ENCODE measurements at regions not wholly inside any gene's neighbourhood (a gene's known extent, or its start where the extent isn't known, plus 50 kb on each side); places are given as distances from the start of the nearest gene placed in this dataset.

- no peak for DNase-seq (ENCODE audit: low read depth, low spot score)
- WGBS (ENCODE audit: insufficient coverage, insufficient read length) = no CpG with 5 or more reads among the region's 2 CpGs
- H3K4me1 ChIP-seq (ENCODE audit: control insufficient read depth, insufficient read depth, low read length) = no peaks in the 10 kb centered on the region
- H3K9me3 ChIP-seq (ENCODE audit: control insufficient read depth, insufficient read depth, low read length) = no peaks in the 10 kb centered on the region
- H3K27me3 ChIP-seq (ENCODE audit: control insufficient read depth, insufficient read depth, low read length) = no peaks in the 10 kb centered on the region
- no peak overlapping the region for H3K4me3 ChIP-seq (ENCODE audit: low read length)
- no peak overlapping the region for H3K27ac ChIP-seq (ENCODE audit: low read length)
- no peaks in the 10 kb centered on the region for H3K36me3 ChIP-seq (ENCODE audit: control insufficient read depth, insufficient read depth, low read length)
Measured at GRCh38 chr6:156110249-156110648, 654.6 kb upstream of the NOX3 start.

- Histone ChIP-seq H3K9me3 (ENCODE audit: control insufficient read depth, insufficient read depth, low read length) (no peaks in the 10 kb centered on the region), H3K4me3 (ENCODE audit: low read length) (no peak overlapping the region), H3K4me1 (ENCODE audit: control insufficient read depth, insufficient read depth, low read length) (no peaks in the 10 kb centered on the region), H3K36me3 (ENCODE audit: control insufficient read depth, insufficient read depth, low read length) (no peaks in the 10 kb centered on the region), H3K27ac (ENCODE audit: low read length) (no peak overlapping the region), H3K27me3 (ENCODE audit: control insufficient read depth, insufficient read depth, low read length) (no peaks in the 10 kb centered on the region)
- no peak for DNase-seq (ENCODE audit: low read depth, low spot score)
- WGBS (ENCODE audit: insufficient coverage, insufficient read length) = no CpG with 5 or more reads among the region's 1 CpG
Measured at GRCh38 chr6:156109713-156110112, 654.1 kb upstream of the NOX3 start.

GRCh38 chr6:156107624-156108101, 652.0 kb upstream of the NOX3 start:
- no peak overlapping the region for H3K4me3 ChIP-seq (ENCODE audit: low read length)
- H3K36me3 ChIP-seq (ENCODE audit: control insufficient read depth, insufficient read depth, low read length) = no peaks in the 10 kb centered on the region
- H3K4me1 ChIP-seq (ENCODE audit: control insufficient read depth, insufficient read depth, low read length) = no peaks in the 10 kb centered on the region
- no CpG with 5 or more reads among the region's 15 CpGs for whole genome bisulfite sequencing (ENCODE audit: insufficient coverage, insufficient read length)
- no peaks in the 10 kb centered on the region for H3K27me3 ChIP-seq (ENCODE audit: control insufficient read depth, insufficient read depth, low read length)
- no peaks in the 10 kb centered on the region for H3K9me3 ChIP-seq (ENCODE audit: control insufficient read depth, insufficient read depth, low read length)
- H3K27ac ChIP-seq (ENCODE audit: low read length) = no peak overlapping the region
- no peak for DNase-seq (ENCODE audit: low read depth, low spot score)

- no peaks in the 10 kb centered on the region for H3K27me3 ChIP-seq (ENCODE audit: control insufficient read depth, insufficient read depth, low read length)
- no peaks in the 10 kb centered on the region for H3K9me3 ChIP-seq (ENCODE audit: control insufficient read depth, insufficient read depth, low read length)
- no peaks in the 10 kb centered on the region for H3K36me3 ChIP-seq (ENCODE audit: control insufficient read depth, insufficient read depth, low read length)
- no CpG with 5 or more reads among the region's 3 CpGs for WGBS (ENCODE audit: insufficient coverage, insufficient read length)
- DNase-seq (ENCODE audit: low read depth, low spot score) = peak; percentile 13
- H3K4me1 ChIP-seq (ENCODE audit: control insufficient read depth, insufficient read depth, low read length) = no peaks in the 10 kb centered on the region
- no peak overlapping the region for H3K4me3 ChIP-seq (ENCODE audit: low read length)
- H3K27ac ChIP-seq (ENCODE audit: low read length) = no peak overlapping the region
Measured at GRCh38 chr6:156102129-156102528, 646.5 kb upstream of the NOX3 start.

- DNase-seq (ENCODE audit: low read depth, low spot score) = no peak
Measured at GRCh38 chr6:156098839-156099238, 643.2 kb upstream of the NOX3 start.

GRCh38 chr6:156087487-156087886, 631.8 kb upstream of the NOX3 start:
- Histone ChIP-seq H3K27me3 (ENCODE audit: control insufficient read depth, insufficient read depth, low read length) (no peaks in the 10 kb centered on the region), H3K9me3 (ENCODE audit: control insufficient read depth, insufficient read depth, low read length) (no peaks in the 10 kb centered on the region), H3K36me3 (ENCODE audit: control insufficient read depth, insufficient read depth, low read length) (no peaks in the 10 kb centered on the region), H3K27ac (ENCODE audit: low read length) (no peak overlapping the region), H3K4me1 (ENCODE audit: control insufficient read depth, insufficient read depth, low read length) (no peaks in the 10 kb centered on the region), H3K4me3 (ENCODE audit: low read length) (no peak overlapping the region)
- no peak for DNase-seq (ENCODE audit: low read depth, low spot score)

More at GRCh38 chr6:156098839-156099238, 643.2 kb upstream of the NOX3 start:
- Histone ChIP-seq H3K27me3 (ENCODE audit: control insufficient read depth, insufficient read depth, low read length) (no peaks in the 10 kb centered on the region), H3K4me3 (ENCODE audit: low read length) (no peak overlapping the region), H3K27ac (ENCODE audit: low read length) (no peak overlapping the region), H3K9me3 (ENCODE audit: control insufficient read depth, insufficient read depth, low read length) (no peaks in the 10 kb centered on the region), H3K36me3 (ENCODE audit: control insufficient read depth, insufficient read depth, low read length) (no peaks in the 10 kb centered on the region), H3K4me1 (ENCODE audit: control insufficient read depth, insufficient read depth, low read length) (no peaks in the 10 kb centered on the region)
- WGBS (ENCODE audit: insufficient coverage, insufficient read length) = no CpG with 5 or more reads among the region's 1 CpG

- Histone ChIP-seq H3K9me3 (ENCODE audit: control insufficient read depth, insufficient read depth, low read length) (no peaks in the 10 kb centered on the region), H3K27ac (ENCODE audit: low read length) (no peak overlapping the region), H3K27me3 (ENCODE audit: control insufficient read depth, insufficient read depth, low read length) (no peaks in the 10 kb centered on the region), H3K4me1 (ENCODE audit: control insufficient read depth, insufficient read depth, low read length) (no peaks in the 10 kb centered on the region), H3K36me3 (ENCODE audit: control insufficient read depth, insufficient read depth, low read length) (no peaks in the 10 kb centered on the region), H3K4me3 (ENCODE audit: low read length) (no peak overlapping the region)
- no CpG with 5 or more reads among the region's 3 CpGs for WGBS (ENCODE audit: insufficient coverage, insufficient read length)
- DNase-seq (ENCODE audit: low read depth, low spot score) = no peak
Measured at GRCh38 chr6:156082012-156082411, 626.4 kb upstream of the NOX3 start.

GRCh38 chr6:156080371-156080770, 624.7 kb upstream of the NOX3 start:
- H3K4me1 ChIP-seq (ENCODE audit: control insufficient read depth, insufficient read depth, low read length) = no peaks in the 10 kb centered on the region
- no peaks in the 10 kb centered on the region for H3K27me3 ChIP-seq (ENCODE audit: control insufficient read depth, insufficient read depth, low read length)
- WGBS (ENCODE audit: insufficient coverage, insufficient read length) = no CpG with 5 or more reads among the region's 1 CpG
- H3K27ac ChIP-seq (ENCODE audit: low read length) = no peak overlapping the region
- H3K9me3 ChIP-seq (ENCODE audit: control insufficient read depth, insufficient read depth, low read length) = no peaks in the 10 kb centered on the region
- DNase-seq (ENCODE audit: low read depth, low spot score) = no peak
- no peaks in the 10 kb centered on the region for H3K36me3 ChIP-seq (ENCODE audit: control insufficient read depth, insufficient read depth, low read length)
- no peak overlapping the region for H3K4me3 ChIP-seq (ENCODE audit: low read length)

- Histone ChIP-seq H3K4me1 (ENCODE audit: control insufficient read depth, insufficient read depth, low read length) (no peaks in the 10 kb centered on the region; the same call in 1 of the 2 replicates), H3K27ac (ENCODE audit: low read length) (no peak overlapping the region), H3K36me3 (ENCODE audit: control insufficient read depth, insufficient read depth, low read length) (no peaks in the 10 kb centered on the region), H3K27me3 (ENCODE audit: control insufficient read depth, insufficient read depth, low read length) (no peaks in the 10 kb centered on the region), H3K4me3 (ENCODE audit: low read length) (no peak overlapping the region), H3K9me3 (ENCODE audit: control insufficient read depth, insufficient read depth, low read length) (no peaks in the 10 kb centered on the region)
- WGBS (ENCODE audit: insufficient coverage, insufficient read length) = no CpG with 5 or more reads among the region's 4 CpGs
- no peak for DNase-seq (ENCODE audit: low read depth, low spot score)
Measured at GRCh38 chr6:156068881-156069280, 613.2 kb upstream of the NOX3 start.

- no CpG with 5 or more reads among the region's 3 CpGs for WGBS (ENCODE audit: insufficient coverage, insufficient read length)
- no peaks in the 10 kb centered on the region; the same call in 1 of the 2 replicates for H3K4me1 ChIP-seq (ENCODE audit: control insufficient read depth, insufficient read depth, low read length)
- H3K4me3 ChIP-seq (ENCODE audit: low read length) = no peak overlapping the region
- no peaks in the 10 kb centered on the region for H3K27me3 ChIP-seq (ENCODE audit: control insufficient read depth, insufficient read depth, low read length)
- H3K9me3 ChIP-seq (ENCODE audit: control insufficient read depth, insufficient read depth, low read length) = no peaks in the 10 kb centered on the region
- no peak overlapping the region for H3K27ac ChIP-seq (ENCODE audit: low read length)
- H3K36me3 ChIP-seq (ENCODE audit: control insufficient read depth, insufficient read depth, low read length) = no peaks in the 10 kb centered on the region
- DNase-seq (ENCODE audit: low read depth, low spot score) = no peak
Measured at GRCh38 chr6:156065849-156066248, 610.2 kb upstream of the NOX3 start.

GRCh38 chr6:156062091-156062563, 606.5 kb upstream of the NOX3 start:
- no CpG with 5 or more reads among the region's 2 CpGs for WGBS (ENCODE audit: insufficient coverage, insufficient read length)
- Histone ChIP-seq H3K4me3 (ENCODE audit: low read length) (no peak overlapping the region), H3K27me3 (ENCODE audit: control insufficient read depth, insufficient read depth, low read length) (no peaks in the 10 kb centered on the region), H3K9me3 (ENCODE audit: control insufficient read depth, insufficient read depth, low read length) (no peaks in the 10 kb centered on the region), H3K27ac (ENCODE audit: low read length) (no peak overlapping the region), H3K36me3 (ENCODE audit: control insufficient read depth, insufficient read depth, low read length) (no peaks in the 10 kb centered on the region), H3K4me1 (ENCODE audit: control insufficient read depth, insufficient read depth, low read length) (no peaks in the 10 kb centered on the region)
- no peak for DNase-seq (ENCODE audit: low read depth, low spot score)
